IMR-90 (cell line): ENCODE measurements at regions not wholly inside any gene's neighbourhood (a gene's known extent, or its start where the extent isn't known, plus 50 kb on each side); places are given as distances from the start of the nearest gene placed in this dataset.
A peak's percentile ranks its signal among the peaks of the same experiment; 100 is the strongest.

Source experiments
- ATAC-seq: fragments of 200-7000 bp; cut with Tn5 transposase; 2 replicates; pipeline ENCODE4 v1.9.1; 2020; ENCODE audit warnings: low read depth, mild to moderate bottlenecking, moderate library complexity
- BruUV-seq: library from RNA; stranded (reverse); fragments of 400-500 nt; replicated peaks from 2 replicates; lab custom pipeline; 2021; lab: Mats Ljungman, UMichigan
- CTCF ChIA-PET: fragments of 300-600 bp; formaldehyde crosslinking; extraction: SDS; loops from one replicate; lab custom pipeline; 2021; ENCODE audit warnings: antibody characterized with exemption; lab: Yijun Ruan, JAX
- POLR2A ChIA-PET: fragments of 300-600 bp; sonication (Branson Sonifier 250); formaldehyde crosslinking; loops from one replicate; lab custom pipeline; 2022; ENCODE audit warnings: antibody characterized with exemption; ENCODE audit not compliant: unreplicated experiment; lab: Charles Lee
- DNase-seq: peaks from one replicate; pipeline ENCODE4 v3.0.0; 2013
- H2AFZ ChIP-seq: replicated peaks from 2 replicates; pipeline ENCODE3; 2013; ENCODE audit warnings: low read length, mild to moderate bottlenecking; ENCODE audit not compliant: poor library complexity
- H2AK5ac ChIP-seq: 2 replicates; pipeline ENCODE4 v1.6.1; 2013; ENCODE audit warnings: low read depth, low read length, inconsistent platforms
- H2AK9ac ChIP-seq: replicated peaks from 2 replicates; pipeline ENCODE3; 2013; ENCODE audit warnings: mild to moderate bottlenecking, low read depth, low read length, moderate library complexity; ENCODE audit not compliant: poor library complexity
- H2BK120ac ChIP-seq: 2 replicates; pipeline ENCODE4 v1.6.1; 2013; ENCODE audit warnings: low read depth, low read length, inconsistent platforms
- H2BK15ac ChIP-seq: 3 replicates; pipeline ENCODE4 v1.6.1; 2013; ENCODE audit warnings: low read depth, low read length, inconsistent platforms
- H2BK20ac ChIP-seq: 2 replicates; pipeline ENCODE4 v1.6.1; 2013; ENCODE audit warnings: low read depth, mild to moderate bottlenecking, inconsistent platforms, low read length, moderate library complexity
- H2BK5ac ChIP-seq: 2 replicates; pipeline ENCODE4 v1.6.1; 2013; ENCODE audit warnings: mild to moderate bottlenecking, low read depth, low read length, inconsistent platforms; ENCODE audit not compliant: poor library complexity, severe bottlenecking
- H3K14ac ChIP-seq: replicated peaks from 2 replicates; pipeline ENCODE4 v1.6.1; 2013; ENCODE audit warnings: low read depth, low read length, inconsistent platforms
- H3K18ac ChIP-seq: 2 replicates; pipeline ENCODE4 v1.6.1; 2013; ENCODE audit warnings: low read depth, low read length, control low read depth
- H3K23ac ChIP-seq: 2 replicates; pipeline ENCODE4 v1.6.1; 2013; ENCODE audit warnings: low read depth, low read length, inconsistent platforms
- H3K27ac ChIP-seq: 2 replicates; pipeline ENCODE4 v1.5.1; 2013; ENCODE audit warnings: mild to moderate bottlenecking, control low read depth, low read length; ENCODE audit not compliant: insufficient read depth
- H3K27me3 ChIP-seq: 2 replicates; pipeline ENCODE4 v1.6.1; 2013; ENCODE audit warnings: low read length; ENCODE audit not compliant: control insufficient read depth, insufficient read depth
- H3K36me3 ChIP-seq: 2 replicates; pipeline ENCODE4 v1.6.1; 2013; ENCODE audit warnings: low read length, mixed read lengths; ENCODE audit not compliant: control insufficient read depth, insufficient read depth
- H3K4ac ChIP-seq: 2 replicates; pipeline ENCODE4 v1.6.1; 2013; ENCODE audit warnings: low read depth, low read length, inconsistent platforms
- H3K4me1 ChIP-seq: 2 replicates; pipeline ENCODE4 v1.6.1; 2013; ENCODE audit warnings: low read length, mixed read lengths; ENCODE audit not compliant: control insufficient read depth, insufficient read depth
- H3K4me2 ChIP-seq: 2 replicates; pipeline ENCODE4 v1.6.1; 2013; ENCODE audit warnings: low read depth, mild to moderate bottlenecking, control low read depth, low read length, moderate library complexity
- H3K4me3 ChIP-seq: 2 replicates; pipeline ENCODE4 v1.5.1; 2013; ENCODE audit warnings: low read depth, mild to moderate bottlenecking, control low read depth, low read length, moderate library complexity; ENCODE audit not compliant: insufficient read depth
- H3K56ac ChIP-seq: 2 replicates; pipeline ENCODE4 v1.6.1; 2013; ENCODE audit warnings: low read length, inconsistent platforms; ENCODE audit not compliant: insufficient read depth; ENCODE audit errors: extremely low read depth
- H3K79me1 ChIP-seq, 2 experiments: 2 replicates each; pipeline ENCODE4 v1.6.1; 2013; ENCODE audit warnings: low read length in 2 of 2, inconsistent platforms in 1 of 2, low read depth in 1 of 2
- H3K9ac ChIP-seq: 2 replicates; pipeline ENCODE4 v1.6.1; 2013; ENCODE audit warnings: low read depth, low read length, control low read depth
- H3K9me1 ChIP-seq: 2 replicates; pipeline ENCODE4 v1.6.1; 2013; ENCODE audit warnings: low read length, inconsistent platforms; ENCODE audit not compliant: insufficient read depth
- H3K9me3 ChIP-seq: 2 replicates; pipeline ENCODE4 v1.6.1; 2013; ENCODE audit warnings: low read length; ENCODE audit not compliant: control insufficient read depth, insufficient read depth
- H4K20me1 ChIP-seq: 2 replicates; pipeline ENCODE4 v1.6.1; 2013; ENCODE audit warnings: low read length, inconsistent platforms; ENCODE audit not compliant: insufficient read depth
- H4K5ac ChIP-seq: 2 replicates; pipeline ENCODE4 v1.6.1; 2013; ENCODE audit warnings: mild to moderate bottlenecking, low read depth, low read length, control low read depth
- H4K8ac ChIP-seq, 2 experiments: 2 replicates each; pipeline ENCODE4 v1.6.1; 2013; ENCODE audit warnings: low read depth in 2 of 2, low read length in 2 of 2, control low read depth in 1 of 2, inconsistent platforms in 1 of 2
- H4K91ac ChIP-seq: 2 replicates; pipeline ENCODE4 v1.6.1; 2013; ENCODE audit warnings: low read depth, low read length, inconsistent platforms; ENCODE audit not compliant: insufficient read depth
- BHLHE40 ChIP-seq: fragments of 150-350 bp; IDR thresholded peaks from 2 replicates; pipeline ENCODE4 v1.6.1; 2016; ENCODE audit warnings: mild to moderate bottlenecking, low read depth, low read length
- CEBPB ChIP-seq: IDR thresholded peaks from 2 replicates; pipeline ENCODE4 v1.6.1; 2012; ENCODE audit warnings: low read depth, low read length, improper control_type of control experiment
- CHD1 ChIP-seq: IDR thresholded peaks from 2 replicates; pipeline ENCODE4 v1.6.1; 2012; ENCODE audit warnings: low read depth, low read length, improper control_type of control experiment
- FOS ChIP-seq: fragments of 150-350 bp; IDR thresholded peaks from 2 replicates; pipeline ENCODE4 v1.6.1; 2016; ENCODE audit warnings: low read depth, low read length
- MXI1 ChIP-seq: IDR thresholded peaks from 2 replicates; pipeline ENCODE4 v1.6.1; 2012; ENCODE audit warnings: low read depth, mild to moderate bottlenecking, low read length, moderate library complexity, borderline replicate concordance
- NFE2L2 ChIP-seq: fragments of 150-350 bp; IDR thresholded peaks from 2 replicates; pipeline ENCODE4 v1.6.1; 2016; ENCODE audit warnings: low read depth, mild to moderate bottlenecking, low read length
- RAD21 ChIP-seq: IDR thresholded peaks from 2 replicates; pipeline ENCODE4 v1.6.1; 2012; ENCODE audit warnings: low read length, improper control_type of control experiment
- WGBS, 2 experiments: methylation state at CpG; one replicate each; pipeline versions ENCODE4 v1.1.5 to v1.1.7; 2013; ENCODE audit warnings: missing lambda C conversion rate in 2 of 2; ENCODE audit not compliant: insufficient read length in 1 of 2; ENCODE audit errors: extremely low coverage in 2 of 2; 5-methylcytosine and 5-hydroxymethylcytosine counted together
- dilution Hi-C: fragments of 300-500 bp; cut with HindIII; formaldehyde crosslinking; loops from one replicate; pipeline ENCODE4 v1.14.3; 2018; ENCODE audit warnings: low sequenced_read_pairs; ENCODE audit not compliant: unreplicated experiment
- in situ Hi-C: fragments of 300-500 bp; cut with MboI; formaldehyde crosslinking; loops from 3 replicates; pipeline ENCODE4 v1.14.3; 2019; ENCODE audit warnings: low sequenced_read_pairs, inconsistent platforms, mixed read lengths
- intact Hi-C: fragments of 100-400 bp; cut with micrococcal nuclease; formaldehyde crosslinking; loops from 2 replicates; pipeline ENCODE4 v1.10.0; 2022
- TF ChIP-seq, protein P1 (sequence below): conservative IDR thresholded peaks from 2 replicates; pipeline ENCODE4 v1.5.1; 2012; ENCODE audit warnings: mild to moderate bottlenecking, low read depth, low read length, improper control_type of control experiment

- in situ Hi-C loops (no loop called here), intact Hi-C loops (no loop called here), dilution Hi-C loops (no loop called here)
- H3K9me3 ChIP-seq: no peaks in the 10 kb centered on the region
- H3K4me1 ChIP-seq: no peaks in the 10 kb centered on the region
- ATAC-seq (no peak), DNase-seq (peak; percentile 7)
- H4K5ac ChIP-seq: no peak overlapping the region
- H2AK9ac ChIP-seq: no peak overlapping the region
- no peak overlapping the region for H2BK20ac ChIP-seq
- no peak overlapping the region for H3K56ac ChIP-seq
- no peaks in the 10 kb centered on the region for H3K9me1 ChIP-seq
- BruUV-seq: no TSS peak
- H4K91ac ChIP-seq: no peak overlapping the region
- no peak overlapping the region for H4K8ac ChIP-seq
- TF ChIP-seq BHLHE40 (no peak), CHD1 (no peak), FOS (no peak), CEBPB (no peak), MXI1 (no peak), RAD21 (no peak), NFE2L2 (no peak)
- TF ChIP-seq, protein P1, sequence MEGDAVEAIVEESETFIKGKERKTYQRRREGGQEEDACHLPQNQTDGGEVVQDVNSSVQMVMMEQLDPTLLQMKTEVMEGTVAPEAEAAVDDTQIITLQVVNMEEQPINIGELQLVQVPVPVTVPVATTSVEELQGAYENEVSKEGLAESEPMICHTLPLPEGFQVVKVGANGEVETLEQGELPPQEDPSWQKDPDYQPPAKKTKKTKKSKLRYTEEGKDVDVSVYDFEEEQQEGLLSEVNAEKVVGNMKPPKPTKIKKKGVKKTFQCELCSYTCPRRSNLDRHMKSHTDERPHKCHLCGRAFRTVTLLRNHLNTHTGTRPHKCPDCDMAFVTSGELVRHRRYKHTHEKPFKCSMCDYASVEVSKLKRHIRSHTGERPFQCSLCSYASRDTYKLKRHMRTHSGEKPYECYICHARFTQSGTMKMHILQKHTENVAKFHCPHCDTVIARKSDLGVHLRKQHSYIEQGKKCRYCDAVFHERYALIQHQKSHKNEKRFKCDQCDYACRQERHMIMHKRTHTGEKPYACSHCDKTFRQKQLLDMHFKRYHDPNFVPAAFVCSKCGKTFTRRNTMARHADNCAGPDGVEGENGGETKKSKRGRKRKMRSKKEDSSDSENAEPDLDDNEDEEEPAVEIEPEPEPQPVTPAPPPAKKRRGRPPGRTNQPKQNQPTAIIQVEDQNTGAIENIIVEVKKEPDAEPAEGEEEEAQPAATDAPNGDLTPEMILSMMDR: no peak
- H4K20me1 ChIP-seq: no peaks in the 10 kb centered on the region
- ChIA-PET CTCF (no interaction called here), POLR2A (no interaction called here)
- H3K4me2 ChIP-seq: no peak overlapping the region
- H3K79me1 ChIP-seq: no peaks in the 10 kb centered on the region
- H3K36me3 ChIP-seq: no peaks in the 10 kb centered on the region
- no peak overlapping the region for H2BK15ac ChIP-seq
- no peak overlapping the region for H2AK5ac ChIP-seq
- no CpG with 5 or more reads among the region's 6 CpGs for WGBS, 2 experiments
- no peak overlapping the region for H3K4me3 ChIP-seq
- H3K23ac ChIP-seq: no peak overlapping the region
- H3K18ac ChIP-seq: no peak overlapping the region
- no peak overlapping the region for H3K14ac ChIP-seq
- no peak overlapping the region for H2AFZ ChIP-seq
- no peak overlapping the region for H2BK120ac ChIP-seq
- no peak overlapping the region for H3K9ac ChIP-seq
- no peak overlapping the region for H2BK5ac ChIP-seq
- H3K27ac ChIP-seq: no peak overlapping the region
- H3K27me3 ChIP-seq: no peaks in the 10 kb centered on the region
- H3K4ac ChIP-seq: no peak overlapping the region
Observed at GRCh38 chr13:40206241-40207000, 460.0 kb downstream of the FOXO1 start.
